GM12892 (cell line): ENCODE measurements at regions not wholly inside any gene's neighbourhood (a gene's known extent, or its start where the extent isn't known, plus 50 kb on each side); places are given as distances from the start of the nearest gene placed in this dataset.

Source experiments
- POLR2A ChIP-seq: IDR thresholded peaks from 2 replicates; pipeline ENCODE4 v1.6.1; 2011; ENCODE audit warnings: low read depth, low read length, control low read depth
- POLR2AphosphoS5 ChIP-seq: IDR thresholded peaks from 2 replicates; pipeline ENCODE4 v1.6.1; 2011; ENCODE audit warnings: low read depth, low read length, control low read depth
- TAF1 ChIP-seq: IDR thresholded peaks from 2 replicates; pipeline ENCODE4 v1.6.1; 2011; ENCODE audit warnings: low read depth, mild to moderate bottlenecking, control low read depth, low read length, borderline replicate concordance

DNA sequence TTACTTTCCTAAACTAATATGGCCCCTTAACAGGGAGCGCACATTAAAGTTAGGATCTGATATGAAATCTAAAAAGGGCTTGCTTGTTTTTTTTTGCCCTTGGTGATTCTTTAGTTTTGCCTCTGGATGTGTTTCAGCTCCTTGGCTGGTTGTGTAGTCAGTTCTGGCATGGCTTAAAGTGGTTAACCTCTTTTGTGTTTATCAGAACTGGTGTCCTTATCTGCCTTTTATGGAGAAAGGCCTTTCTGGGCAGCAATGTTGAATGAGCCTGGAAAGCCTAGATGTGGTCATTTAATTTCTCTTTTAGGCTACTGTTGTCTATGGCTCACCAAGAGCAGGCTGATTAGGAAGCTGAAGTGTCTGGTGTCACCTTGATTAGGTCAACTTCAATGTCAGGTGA, 254.5 kb upstream of the ROPN1 start:
- no peak for TF ChIP-seq POLR2A
- no peak for TF ChIP-seq POLR2AphosphoS5
- TF ChIP-seq TAF1, result no peak
